Left ventricle myocardium inferior (tissue), 1 donor: ENCODE measurements at regions not wholly inside any gene's neighbourhood (a gene's known extent, or its start where the extent isn't known, plus 50 kb on each side); places are given as distances from the start of the nearest gene placed in this dataset.

Source experiments
- DNase-seq: peaks from one replicate; pipeline ENCODE4 v3.0.0-alpha.2; 2020
- H3K27ac ChIP-seq: fragments of 200-600 bp; replicated peaks from 2 replicates; pipeline ENCODE4 v1.8.0; 2021
- H3K27me3 ChIP-seq: fragments of 200-600 bp; 2 replicates; pipeline ENCODE4 v1.8.0; 2021; ENCODE audit warnings: low read depth
- H3K36me3 ChIP-seq: fragments of 200-600 bp; 2 replicates; pipeline ENCODE4 v1.8.0; 2021
- H3K4me1 ChIP-seq: fragments of 200-600 bp; 2 replicates; pipeline ENCODE4 v1.8.0; 2021
- H3K4me3 ChIP-seq: fragments of 200-600 bp; 2 replicates; pipeline ENCODE4 v1.8.0; 2021; ENCODE audit warnings: mild to moderate bottlenecking, moderate library complexity
- H3K9me3 ChIP-seq: fragments of 200-600 bp; replicated peaks from 2 replicates; pipeline ENCODE4 v1.8.0; 2021
- CTCF ChIP-seq: fragments of 200-600 bp; IDR thresholded peaks from 2 replicates; pipeline ENCODE4 v1.8.0; 2021; ENCODE audit warnings: antibody characterized with exemption, mild to moderate bottlenecking, borderline replicate concordance
- intact Hi-C: fragments of 100-400 bp; cut with micrococcal nuclease; formaldehyde crosslinking; loops from one replicate; pipeline ENCODE4 v1.11.0; 2022
- donor health status: DM: no; HTN: yes; CAD: no; lungs with severe emphysema.

DNA sequence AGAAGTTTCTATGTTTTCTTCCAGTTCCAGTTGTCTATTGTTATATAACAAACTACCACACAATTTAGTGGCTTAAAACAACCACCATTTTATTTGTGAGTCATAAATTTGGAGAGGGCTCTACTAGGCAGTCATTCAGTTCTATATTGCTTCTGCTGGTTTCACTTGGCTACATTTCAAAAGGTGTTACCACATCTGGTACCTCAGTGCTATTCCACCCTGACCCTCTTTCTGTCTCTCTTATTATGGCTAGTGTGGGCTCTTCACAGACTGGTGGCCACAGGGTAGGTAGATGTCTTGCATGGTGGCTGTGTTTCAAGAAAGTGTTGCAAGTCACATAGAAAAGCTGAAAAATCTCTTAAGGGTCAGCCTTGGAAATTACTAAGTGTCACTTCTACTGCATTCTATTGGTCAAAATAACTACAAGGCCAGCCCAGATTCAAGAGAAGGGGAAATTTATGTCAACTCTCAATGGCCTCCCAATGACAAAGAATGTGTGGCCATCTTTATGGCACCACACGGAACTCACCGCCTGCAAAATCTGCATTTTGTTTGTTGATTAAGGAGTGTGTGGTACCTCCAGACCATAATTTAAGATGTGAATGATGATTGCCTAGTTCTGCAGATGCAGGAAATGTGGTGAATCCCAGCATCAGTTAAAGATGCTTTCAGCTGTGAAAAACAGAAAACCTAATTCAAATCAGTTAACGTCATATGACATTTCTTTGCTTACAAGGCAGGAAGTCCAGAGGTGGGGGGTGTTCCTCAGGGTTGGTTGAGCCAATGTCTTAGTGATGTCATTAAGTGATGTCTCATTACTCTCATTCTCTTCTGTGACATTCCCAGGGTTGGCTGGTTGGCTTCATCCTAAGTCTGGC, 105.8 kb upstream of the RASGRP1 start:
- no peak for DNase-seq
- no peaks in the 10 kb centered on the region for H3K4me1 ChIP-seq
- H3K9me3 ChIP-seq = no peaks in the 10 kb centered on the region
- intact Hi-C loops = no loop called here
- no peaks in the 10 kb centered on the region for H3K36me3 ChIP-seq
- no peak overlapping the region for H3K4me3 ChIP-seq
- no peak for TF ChIP-seq CTCF
- H3K27ac ChIP-seq = no peak overlapping the region
- H3K27me3 ChIP-seq = peaks cover 17% of the 10 kb centered on the region

GRCh38 chr15:38671006-38671387, 106.4 kb upstream of the RASGRP1 start:
- Histone ChIP-seq H3K36me3 (no peaks in the 10 kb centered on the region), H3K9me3 (no peaks in the 10 kb centered on the region), H3K4me1 (no peaks in the 10 kb centered on the region), H3K27ac (no peak overlapping the region), H3K27me3 (peaks cover 17% of the 10 kb centered on the region), H3K4me3 (no peak overlapping the region)
- no peak for TF ChIP-seq CTCF
- intact Hi-C loops = no loop called here
- DNase-seq = no peak

DNA sequence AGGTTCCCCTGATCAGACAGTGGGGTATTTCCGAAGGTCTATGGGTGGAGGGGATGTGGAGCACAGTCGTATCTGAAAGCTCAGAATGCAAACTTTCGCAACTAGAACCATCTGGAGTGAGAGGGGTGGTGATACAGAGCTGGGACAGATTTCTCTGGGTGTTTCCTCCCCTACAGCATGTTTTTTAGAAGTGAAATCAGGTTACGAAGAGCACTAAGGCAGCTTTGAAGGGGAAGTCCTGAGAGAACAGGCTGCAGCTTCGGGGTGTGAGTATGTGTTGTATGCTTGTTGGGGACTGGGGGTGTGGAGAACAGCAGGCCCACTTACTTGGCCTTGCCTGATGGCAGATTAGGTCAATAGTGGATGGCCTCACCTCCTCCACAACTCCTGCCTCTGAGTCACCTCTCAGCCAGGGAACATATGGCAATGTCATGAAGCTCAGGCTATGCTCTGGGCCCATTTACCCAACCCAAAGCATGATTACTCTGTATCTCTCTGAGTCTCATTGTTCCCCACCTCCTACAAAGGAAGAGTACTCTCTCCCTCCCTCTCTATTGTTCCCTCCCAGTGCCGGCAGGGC, 107.2 kb upstream of the RASGRP1 start:
- Histone ChIP-seq H3K9me3 (no peaks in the 10 kb centered on the region), H3K4me3 (no peak overlapping the region), H3K27me3 (peaks cover 10% of the 10 kb centered on the region), H3K27ac (no peak overlapping the region), H3K36me3 (no peaks in the 10 kb centered on the region), H3K4me1 (no peaks in the 10 kb centered on the region)
- TF ChIP-seq CTCF = no peak
- intact Hi-C loops = no loop called here
- no peak for DNase-seq

DNA sequence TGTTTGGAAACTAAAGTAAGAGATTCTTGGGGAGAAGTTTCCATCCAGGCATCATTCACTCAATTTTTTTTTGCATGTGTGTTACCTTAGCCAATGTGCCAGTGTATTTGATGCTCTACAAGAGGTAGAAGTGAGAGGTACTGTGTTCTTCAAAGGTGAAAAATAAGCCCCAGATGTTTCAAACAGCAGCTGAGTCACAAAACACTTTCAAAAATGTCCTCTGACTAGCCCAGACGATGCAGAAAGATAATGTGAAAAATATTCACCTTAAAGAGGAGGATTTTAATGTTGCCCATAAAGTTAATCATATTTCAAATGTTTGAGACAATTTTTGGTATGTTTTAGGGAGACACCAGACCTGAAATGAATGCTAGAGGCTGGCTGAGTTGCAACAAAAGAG, 107.7 kb upstream of the RASGRP1 start:
- Histone ChIP-seq H3K36me3 (no peaks in the 10 kb centered on the region), H3K4me1 (no peaks in the 10 kb centered on the region), H3K27ac (no peak overlapping the region), H3K4me3 (no peak overlapping the region), H3K27me3 (peaks cover 9% of the 10 kb centered on the region), H3K9me3 (no peaks in the 10 kb centered on the region)
- intact Hi-C loops = no loop called here
- DNase-seq = no peak
- TF ChIP-seq CTCF = no peak

DNA sequence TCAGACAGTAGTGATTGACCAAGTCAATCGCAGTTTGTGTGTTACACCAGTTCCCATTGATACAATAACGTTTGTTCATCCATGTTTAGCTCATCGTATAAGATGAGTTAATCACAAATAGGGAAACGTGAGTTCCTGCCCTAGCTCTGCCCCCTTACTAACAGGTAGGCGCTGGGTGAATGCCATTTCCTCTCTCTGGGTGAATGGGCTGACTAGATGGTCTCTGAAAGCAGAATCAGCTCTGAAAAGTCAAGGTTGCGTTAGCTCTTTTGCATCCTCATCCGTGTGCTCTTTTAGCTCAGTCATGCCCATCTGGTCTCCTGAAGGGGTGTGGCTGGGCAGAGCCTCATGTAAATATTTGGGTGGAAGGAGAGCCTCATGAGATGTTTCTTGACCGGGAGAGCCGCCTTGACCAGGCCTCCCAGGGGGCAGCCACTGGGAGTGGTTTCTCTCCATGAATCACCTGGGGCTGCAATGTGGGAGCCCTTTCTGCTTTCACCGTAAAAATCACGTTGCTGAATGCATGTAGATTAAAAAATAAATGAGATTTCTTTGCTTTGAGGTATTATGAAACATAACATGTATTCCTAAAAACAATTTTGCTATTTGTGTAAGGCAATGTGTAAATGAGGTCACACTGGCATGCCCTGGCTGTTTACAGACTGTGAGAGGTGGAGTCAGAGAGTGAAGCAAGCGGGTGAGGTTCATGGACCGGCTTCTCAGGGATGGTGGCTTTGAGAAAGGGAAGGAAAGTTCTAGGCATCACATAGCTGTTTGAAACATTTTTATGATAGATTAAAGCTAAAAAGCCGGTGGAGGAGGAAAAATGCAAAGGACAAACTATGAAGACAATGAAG, 108.4 kb upstream of the RASGRP1 start:
- no peaks in the 10 kb centered on the region for H3K4me1 ChIP-seq
- peaks cover 9% of the 10 kb centered on the region for H3K27me3 ChIP-seq
- DNase-seq = no peak
- no peak for TF ChIP-seq CTCF
- H3K27ac ChIP-seq = no peak overlapping the region
- H3K36me3 ChIP-seq = no peaks in the 10 kb centered on the region
- H3K4me3 ChIP-seq = no peak overlapping the region
- intact Hi-C loops = no loop called here
- H3K9me3 ChIP-seq = no peaks in the 10 kb centered on the region
